Hematopoietic multipotent progenitor cell treated with erythropoietin and hydrocortisone succinate and interleukin-3 and kit ligand, for 17 days (in vitro differentiated cells): ENCODE measurements at regions not wholly inside any gene's neighbourhood (a gene's known extent, or its start where the extent isn't known, plus 50 kb on each side); places are given as distances from the start of the nearest gene placed in this dataset.

ENCODE experiments used
- DNase-seq: peaks from one replicate; pipeline ENCODE4 v3.0.0-alpha.2; 2015; ENCODE audit warnings: low spot score

DNA sequence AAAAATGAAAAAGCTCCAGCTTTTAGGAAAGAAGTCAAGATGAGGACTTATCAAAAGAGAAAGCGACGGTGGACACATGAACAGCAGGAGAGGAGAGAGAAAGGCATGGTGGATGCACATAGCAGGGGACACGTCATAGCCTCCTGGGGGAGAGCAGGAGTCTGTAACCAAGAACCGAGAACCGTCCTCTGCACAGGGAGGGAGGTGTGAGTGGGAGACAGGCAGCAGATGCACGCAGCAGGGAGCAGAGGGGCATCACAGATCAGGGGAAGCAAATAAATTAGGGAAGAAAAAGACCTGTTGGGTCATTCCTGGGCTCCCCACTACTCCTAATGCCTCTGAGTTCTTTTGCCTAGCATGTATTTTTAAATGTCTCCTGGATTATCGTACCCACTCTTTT lies 138.1 kb upstream of the RMST start:
- DNase-seq = no peak

DNA sequence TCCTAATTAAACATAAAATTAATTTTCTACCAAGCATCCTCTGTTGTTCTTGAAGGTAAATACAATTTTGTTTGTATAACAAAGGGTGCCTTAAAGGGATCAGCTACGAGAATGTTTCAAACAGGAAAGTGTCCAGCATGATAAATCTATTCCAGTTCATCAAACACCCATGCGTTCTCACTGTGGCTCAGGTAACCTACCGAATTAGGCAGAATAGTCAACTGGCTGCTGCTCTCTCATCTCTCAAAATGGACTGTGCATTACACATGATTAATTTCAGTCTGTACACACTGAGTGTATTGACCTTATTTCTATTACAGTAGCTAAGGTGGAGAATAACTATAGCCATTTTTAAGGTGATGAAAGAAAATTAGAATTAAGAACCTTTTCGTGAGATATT lies 127.5 kb upstream of the RMST start:
- DNase-seq = no peak

DNA sequence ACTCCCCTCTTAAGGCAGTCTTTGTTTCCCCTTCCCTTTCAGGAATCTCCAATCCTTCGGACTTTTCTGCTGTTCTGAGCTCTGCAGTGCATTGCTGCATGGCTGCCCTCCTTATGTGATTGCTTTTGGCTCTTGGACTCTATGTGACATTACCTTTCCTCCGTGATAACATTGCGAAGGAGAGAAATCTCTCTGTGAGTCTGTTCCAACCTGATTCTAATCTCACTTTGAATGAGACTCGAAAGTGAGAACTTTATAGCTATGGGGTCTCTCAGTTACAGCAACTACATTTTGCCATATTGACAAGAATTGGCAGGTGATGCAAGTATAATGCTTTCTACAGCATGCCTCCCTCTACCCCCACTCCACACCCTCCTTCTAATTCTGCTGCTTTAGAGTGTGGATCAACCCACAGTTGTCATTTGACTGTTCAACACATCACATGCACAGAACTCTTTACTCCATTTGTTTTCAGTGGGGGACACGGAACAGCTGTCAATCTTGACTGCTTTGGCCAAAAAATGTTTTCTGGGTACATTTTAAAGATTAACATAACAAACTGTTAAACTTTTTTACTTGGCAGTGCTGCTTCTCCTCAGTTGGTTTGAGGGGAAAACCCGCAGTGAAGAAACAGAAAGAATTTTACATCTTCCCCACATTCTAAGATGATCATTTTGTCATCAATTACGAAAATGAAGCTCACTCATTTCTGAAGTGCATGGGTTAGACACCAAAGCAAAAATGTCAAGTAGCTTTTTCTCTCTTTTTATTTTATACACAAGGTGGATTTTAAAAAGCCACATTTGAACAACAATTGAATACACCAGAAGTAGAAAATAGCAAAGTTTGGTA lies 125.5 kb upstream of the RMST start:
- no peak for DNase-seq

DNA sequence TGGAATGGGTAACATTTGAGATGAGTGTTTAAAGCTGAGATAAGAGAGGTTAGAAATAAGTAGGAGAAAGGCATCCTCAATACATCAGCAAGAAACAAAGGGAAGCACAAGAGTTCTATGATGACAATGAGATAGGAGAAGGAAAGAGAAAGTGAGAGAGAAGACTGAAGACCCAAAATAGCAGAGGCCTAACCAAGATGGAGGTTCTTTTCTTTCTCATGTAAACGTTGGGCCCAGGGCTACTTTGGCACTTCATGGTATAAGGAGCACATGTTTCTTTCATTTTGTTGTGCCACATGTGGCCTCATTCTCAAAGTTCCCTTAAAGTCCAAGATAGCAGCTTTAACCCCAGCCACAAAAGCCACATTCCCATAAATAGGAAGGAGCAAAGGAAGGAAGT lies 120.5 kb upstream of the RMST start:
- no peak for DNase-seq

DNA sequence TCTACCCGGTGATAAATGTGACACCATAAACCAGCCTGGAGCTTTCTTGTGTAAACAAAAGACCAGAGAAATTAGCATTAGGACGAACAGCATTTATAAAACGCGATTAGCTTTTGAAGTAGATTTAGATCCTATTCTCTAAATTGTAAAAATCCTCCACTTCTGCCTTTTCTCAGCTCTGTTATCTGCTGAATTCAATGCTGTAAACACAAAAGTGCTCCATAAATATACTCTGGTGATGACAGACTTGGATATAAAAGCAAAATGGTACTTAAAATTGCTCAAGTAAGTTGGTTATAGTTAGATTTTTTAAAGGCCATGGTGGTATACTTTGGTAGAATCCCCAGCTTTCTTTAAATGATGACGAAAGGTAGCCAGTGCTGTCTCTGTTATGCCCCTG lies 114.6 kb upstream of the RMST start:
- DNase-seq = no peak

DNA sequence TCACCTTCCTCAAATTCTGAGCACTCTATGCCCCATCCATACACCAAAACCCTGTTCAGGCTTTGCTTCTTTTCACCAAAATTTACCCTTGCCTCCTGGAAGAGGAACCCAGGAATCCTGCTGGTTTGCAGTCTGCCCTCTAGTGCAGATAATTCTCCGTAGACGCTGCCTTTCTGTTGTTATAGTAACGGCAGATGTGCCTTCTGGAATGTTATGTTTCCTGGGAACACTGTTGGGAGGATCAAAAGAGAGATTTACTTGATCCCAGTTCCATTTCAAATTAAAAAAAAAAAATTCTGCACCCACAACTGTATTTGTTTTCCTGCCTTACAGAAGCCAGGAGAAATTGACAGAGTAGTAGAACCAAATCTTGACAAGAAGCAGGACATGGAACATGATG lies 104.2 kb upstream of the RMST start:
- no peak for DNase-seq

DNA sequence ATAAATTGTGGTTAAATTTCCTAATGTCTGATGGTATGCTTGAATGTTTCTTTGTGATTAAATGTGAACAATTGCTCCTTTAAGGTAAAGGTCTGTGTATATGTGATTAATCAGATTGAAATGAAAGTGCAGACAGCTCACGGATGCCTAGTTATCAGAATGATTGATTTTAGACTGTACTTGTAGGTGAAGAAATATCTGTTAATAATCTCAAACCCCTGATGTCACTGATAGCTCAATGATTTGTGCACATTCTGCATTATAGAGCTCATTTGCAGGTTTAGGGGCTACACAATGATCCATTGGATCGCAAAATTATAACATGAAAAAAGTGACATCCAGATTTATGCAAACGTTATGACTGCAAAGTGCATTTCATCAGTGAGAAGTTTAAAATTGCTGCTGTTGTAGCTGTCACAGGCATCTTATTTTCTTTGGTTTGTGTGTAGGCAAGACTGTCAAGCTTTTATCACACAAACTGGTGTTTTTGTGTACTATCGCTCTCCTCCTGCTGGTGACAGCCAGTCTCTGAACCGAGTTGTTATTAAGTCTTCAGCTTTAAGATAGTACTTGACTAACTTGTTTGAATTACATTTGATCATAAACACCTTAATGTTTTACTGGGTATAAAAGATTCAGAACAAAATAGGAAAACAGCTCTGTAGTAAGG lies 103.4 kb upstream of the RMST start:
- no peak for DNase-seq

DNA sequence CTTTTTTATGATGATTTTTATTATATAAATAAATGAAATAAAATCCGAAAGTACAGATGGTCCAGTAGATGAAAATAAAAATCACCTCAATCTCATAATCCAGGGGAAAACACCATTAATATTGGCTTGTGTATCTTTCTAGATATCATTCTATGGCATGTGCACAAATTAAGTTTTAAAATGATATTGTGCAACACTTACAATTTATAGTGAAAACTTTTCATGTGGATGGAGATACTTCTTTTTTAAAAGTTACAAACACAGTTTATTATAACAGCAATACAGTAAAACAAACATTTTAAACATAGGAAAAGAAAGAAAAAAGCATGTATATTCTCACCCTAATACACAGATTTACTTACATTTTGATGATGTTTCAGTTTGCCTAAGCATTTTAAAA lies 98.9 kb upstream of the RMST start:
- no peak for DNase-seq

DNA sequence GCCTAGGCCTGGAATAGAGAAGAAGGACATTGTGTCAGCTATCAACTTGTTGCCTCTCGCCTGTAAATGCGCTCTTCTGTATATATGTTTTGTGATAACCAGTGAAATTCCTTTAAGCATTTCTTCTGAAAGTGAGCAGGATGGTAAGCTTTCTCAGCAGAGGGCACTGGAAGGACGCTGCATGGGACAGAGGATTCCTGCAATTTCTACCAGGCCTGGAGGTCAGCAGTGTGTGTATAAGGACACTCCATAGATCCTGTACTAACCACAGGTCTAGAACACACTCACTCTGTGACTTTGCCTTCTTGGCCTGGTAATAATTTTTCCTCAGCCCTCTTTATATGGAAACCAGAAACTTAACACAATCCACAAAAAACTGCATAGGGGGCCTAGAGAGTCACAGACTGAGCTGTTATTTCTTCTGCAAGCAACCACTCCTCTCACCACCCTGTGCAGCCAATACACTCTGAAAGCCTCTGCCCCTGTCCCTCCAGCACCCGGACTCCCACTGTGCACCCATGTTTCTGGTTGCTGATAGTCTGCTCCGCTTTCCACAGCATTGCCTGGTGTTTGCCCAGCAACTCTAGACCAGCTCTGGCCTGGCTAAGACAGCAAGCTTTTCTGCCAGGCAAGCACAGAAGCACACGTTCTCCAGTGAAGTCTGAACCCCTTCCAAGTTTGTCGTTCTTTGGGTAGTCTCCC lies 94.0 kb upstream of the RMST start:
- DNase-seq = no peak

DNA sequence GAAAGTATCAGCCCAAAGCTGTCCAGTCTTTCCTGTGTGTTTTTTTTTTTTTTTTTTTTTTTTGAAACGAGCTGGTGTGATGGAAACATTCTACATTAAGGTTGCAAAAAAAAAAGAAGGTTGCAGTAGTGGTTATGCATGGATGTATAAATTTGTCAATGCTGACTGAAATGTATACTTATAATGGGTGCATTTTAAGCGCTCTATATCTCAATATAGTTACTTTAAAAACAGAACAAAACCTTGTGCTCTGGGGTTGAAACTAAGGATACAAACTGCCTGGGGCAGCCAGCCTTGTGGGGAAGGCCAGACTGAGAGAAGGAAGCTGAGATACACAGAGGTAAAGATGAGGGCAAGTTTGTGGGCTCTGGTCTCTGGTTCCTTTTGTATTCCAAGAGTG lies 87.3 kb upstream of the RMST start:
- no peak for DNase-seq

DNA sequence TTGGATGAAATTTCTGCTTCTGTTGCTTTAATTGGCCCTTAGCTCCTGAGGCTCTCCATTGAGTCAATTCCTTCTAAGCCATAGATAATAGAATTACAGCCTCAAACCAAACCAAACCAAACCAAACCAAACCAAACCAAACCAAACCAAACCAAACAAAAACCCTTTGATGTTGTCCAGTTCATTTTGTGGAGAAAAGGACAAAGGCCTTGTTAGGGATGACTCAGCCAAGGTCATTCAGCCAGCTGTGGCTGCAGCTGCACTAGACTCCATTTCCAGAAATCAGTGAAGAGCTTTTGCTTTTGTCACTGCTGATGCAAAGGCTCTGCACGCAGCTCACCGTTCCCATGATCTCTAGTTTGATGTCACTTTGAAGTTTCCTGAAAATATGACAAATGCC lies 82.2 kb upstream of the RMST start:
- no peak for DNase-seq

DNA sequence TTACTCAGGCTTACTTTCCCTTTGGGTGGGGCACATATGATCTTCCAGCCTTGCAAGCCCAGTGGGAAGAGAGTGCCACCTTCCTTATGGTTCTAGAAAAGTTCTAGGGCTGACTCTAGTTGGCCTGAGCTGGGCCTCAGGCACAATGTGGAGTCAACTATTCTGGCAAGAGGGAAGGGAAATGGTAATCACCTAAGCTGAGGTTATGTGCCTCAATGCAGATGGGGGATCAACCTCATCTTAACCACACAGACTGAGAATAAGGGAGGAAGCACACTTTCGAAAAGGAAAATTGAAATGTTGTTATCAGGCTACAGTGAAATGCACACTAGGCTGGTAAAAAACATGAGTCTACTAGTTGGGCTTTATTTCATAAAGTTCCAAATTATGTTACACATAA lies 77.5 kb upstream of the RMST start:
- no peak for DNase-seq

DNA sequence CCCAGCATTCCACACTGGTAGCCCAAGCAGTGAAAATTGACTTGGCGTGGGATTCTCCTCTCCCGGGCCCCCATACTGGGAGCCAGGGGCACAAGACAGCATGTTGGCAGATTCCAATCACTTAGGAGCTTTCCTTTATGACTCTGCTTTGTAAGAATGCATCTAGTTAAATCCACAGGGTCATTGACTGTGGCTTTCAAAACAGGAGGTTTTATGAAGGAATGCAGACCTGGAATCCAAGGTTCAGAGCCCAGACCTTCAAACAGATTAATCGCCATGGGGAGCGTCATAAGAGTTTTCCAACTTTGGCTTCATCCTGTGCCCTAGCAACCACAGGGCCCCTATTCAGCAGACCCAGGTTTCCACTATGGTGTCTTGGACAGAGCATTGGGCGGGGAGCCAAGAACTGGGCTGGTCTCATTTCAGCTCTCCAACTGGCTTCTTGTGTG lies 76.4 kb upstream of the RMST start:
- DNase-seq = no peak

DNA sequence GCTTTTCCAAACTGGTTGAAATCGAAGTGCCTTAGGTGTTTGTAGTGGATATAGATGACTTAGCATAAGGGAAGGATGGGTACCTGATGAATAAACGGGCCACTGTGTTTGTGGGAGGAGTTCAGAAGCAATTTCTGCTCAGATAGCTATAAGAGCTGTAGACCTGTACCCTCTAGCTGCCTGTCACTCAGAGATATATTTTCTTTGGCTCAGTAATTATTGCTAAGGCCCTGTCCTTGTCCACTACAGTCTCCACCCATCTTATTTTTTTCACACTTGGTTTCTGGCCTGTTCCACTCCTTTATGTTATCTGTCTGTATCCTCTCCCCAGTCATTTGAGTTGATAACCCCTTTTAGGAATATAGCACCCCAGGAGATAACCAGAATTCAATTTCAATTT lies 74.8 kb upstream of the RMST start:
- no peak for DNase-seq

DNA sequence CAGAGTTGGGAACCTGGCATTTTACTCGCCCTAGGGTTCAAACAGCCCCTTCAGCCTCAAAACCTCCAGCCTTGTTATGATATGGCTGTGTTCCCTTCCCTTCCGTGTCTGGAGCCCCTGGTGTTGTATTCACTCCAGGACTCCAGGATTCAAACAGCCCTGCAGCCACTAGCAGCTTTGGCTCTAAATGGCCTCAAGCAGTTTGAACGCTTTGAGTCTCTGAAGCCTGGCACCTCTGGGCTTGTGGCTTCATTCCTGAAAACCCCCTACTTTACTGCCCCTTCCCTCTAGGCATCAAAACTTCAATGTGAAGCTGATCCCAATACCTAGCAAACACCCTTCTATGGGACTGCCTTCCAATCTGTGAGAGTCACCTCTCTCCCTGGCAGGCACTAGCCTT lies 67.9 kb upstream of the RMST start:
- DNase-seq = no peak

DNA sequence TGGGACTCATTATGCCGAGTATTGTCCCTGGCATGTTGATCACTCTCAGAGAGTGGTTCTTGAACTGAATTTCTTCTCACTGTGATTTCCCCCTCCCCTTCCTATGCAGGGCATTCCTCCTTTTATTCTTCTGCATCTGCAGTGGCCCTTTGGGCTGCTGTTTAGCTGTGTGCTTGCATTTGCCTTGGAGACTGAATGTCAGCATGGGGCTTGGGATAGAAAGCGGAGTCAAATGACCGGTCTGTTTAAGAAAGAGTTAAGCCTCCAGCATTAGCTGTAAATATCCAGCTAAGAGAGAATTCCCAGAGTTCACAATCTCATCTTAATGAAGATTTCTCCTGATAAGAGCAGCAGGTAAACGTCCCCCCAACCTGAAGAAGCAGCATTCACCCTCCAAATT lies 65.6 kb upstream of the RMST start:
- DNase-seq = no peak

DNA sequence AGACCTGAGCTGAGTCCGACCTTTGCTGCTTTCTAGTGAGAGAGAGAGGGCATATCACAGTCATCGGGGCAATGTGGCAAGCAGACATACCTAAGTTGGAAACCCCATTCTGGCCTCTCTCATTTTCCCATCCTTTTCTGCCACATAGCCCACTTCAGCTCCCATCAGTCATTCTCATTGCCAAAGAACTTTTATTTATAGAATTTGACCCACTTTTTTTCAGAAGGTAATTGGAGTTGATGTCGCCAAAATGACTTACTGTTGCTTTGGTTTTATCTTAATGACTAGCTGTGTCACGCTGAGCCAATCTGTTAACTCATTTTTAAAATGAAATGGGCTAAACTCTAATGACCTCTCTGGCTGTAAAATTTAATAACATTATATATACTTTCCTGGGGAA lies 63.9 kb upstream of the RMST start:
- no peak for DNase-seq

DNA sequence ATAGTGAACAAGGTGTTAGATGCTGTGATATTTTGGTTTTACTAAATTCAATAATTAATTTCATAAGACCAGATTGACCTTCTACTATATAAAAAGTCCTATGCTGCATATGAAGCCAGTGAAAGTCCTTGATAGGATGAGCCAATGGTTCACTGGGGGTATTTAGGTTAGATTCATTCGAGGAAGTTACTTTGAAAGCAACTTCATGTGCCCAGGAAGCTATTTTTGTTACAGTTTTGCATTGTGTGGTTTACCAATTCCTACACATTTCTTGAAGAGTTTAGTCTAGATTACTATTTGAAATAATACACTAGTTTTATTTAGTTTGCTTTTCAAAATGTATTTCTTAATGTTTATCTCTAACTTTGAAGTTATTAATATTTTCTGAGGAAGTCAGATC lies 58.5 kb upstream of the RMST start:
- no peak for DNase-seq

DNA sequence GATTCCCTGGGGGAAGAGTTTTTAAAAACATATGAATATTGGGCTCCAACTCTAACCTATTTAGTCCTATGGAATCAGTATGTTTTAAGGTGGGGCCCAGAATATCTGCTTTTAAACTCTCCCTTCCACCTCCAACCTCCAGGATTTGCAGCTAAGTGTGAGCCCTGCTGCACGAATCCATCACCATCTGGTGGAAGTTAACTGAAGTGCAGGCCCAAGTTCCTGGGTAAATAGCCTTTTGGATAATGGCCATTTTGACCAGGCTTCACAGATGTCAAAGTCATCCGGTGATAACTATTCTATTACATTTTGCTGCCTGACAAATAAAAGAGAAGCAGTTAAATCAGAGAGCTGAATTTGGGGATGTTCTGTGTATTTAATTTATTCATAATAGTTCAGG lies 58.1 kb upstream of the RMST start:
- DNase-seq = no peak

DNA sequence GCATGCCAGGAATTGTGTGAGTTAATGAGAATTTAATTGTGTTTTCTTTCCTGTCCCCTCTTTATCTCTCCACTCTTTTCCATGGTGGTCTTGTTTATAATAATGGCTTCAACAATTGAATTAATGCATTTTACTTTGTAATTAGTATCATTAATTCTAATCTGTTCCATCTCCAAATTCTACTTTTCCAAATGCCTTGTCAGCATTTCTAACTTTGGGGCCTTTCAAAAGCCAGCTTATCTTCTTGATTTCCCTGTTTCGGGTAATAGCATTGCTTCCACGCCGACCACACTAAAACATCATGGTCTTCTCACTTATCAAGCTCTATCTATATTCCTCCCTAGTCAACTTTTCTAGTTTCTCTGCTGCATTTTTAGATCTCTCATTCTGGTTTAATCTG lies 54.2 kb upstream of the RMST start:
- no peak for DNase-seq

DNA sequence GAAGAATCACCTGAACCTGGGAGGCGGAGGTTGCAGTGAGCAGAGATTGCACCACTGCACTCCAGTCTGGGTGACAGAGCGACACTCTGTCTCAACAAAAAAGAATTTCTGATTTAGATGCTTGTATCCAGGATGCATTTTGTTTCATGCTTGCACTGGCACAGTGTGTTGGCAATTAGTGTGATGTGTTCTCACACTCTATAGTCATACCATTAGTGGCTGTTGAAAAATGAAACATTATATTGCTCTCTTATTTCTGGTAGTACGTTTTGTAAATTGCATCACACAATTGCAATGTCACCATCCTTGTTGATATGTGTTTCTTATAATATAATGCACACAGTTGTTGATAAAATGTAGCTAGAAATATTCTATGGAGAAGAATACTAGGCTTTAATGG lies 51.3 kb upstream of the RMST start:
- DNase-seq = no peak
